SK-N-SH treated with all-trans-retinoic acid at 6 μM for 48 hours (cell line): ENCODE measurements at regions not wholly inside any gene's neighbourhood (a gene's known extent, or its start where the extent isn't known, plus 50 kb on each side); places are given as distances from the start of the nearest gene placed in this dataset.

Source experiments
- ARNTL ChIP-seq: fragments of 450-650 bp; formaldehyde crosslinking; IDR thresholded peaks from 2 replicates; pipeline ENCODE4 v1.5.0; 2020; ENCODE audit warnings: low read depth, mild to moderate bottlenecking, moderate library complexity, borderline replicate concordance
- CSDC2 ChIP-seq: fragments of 250-450 bp; sonication (Bioruptor Pico); IDR thresholded peaks from 2 replicates; pipeline ENCODE4 v1.5.0; 2020; ENCODE audit warnings: mild to moderate bottlenecking, moderate library complexity
- RARB ChIP-seq: fragments of 250-450 bp; sonication (Bioruptor Pico); IDR thresholded peaks from 2 replicates; pipeline ENCODE4 v1.8.0; 2021; ENCODE audit warnings: mild to moderate bottlenecking, moderate library complexity
- SNAI2 ChIP-seq: fragments of 250-450 bp; sonication (Bioruptor Pico); IDR thresholded peaks from 2 replicates; pipeline ENCODE4 v1.5.0; 2020; ENCODE audit warnings: mild to moderate bottlenecking, moderate library complexity
- TCF4 ChIP-seq: fragments of 250-450 bp; sonication (Bioruptor Pico); IDR thresholded peaks from 2 replicates; pipeline ENCODE4 v1.8.0; 2021; ENCODE audit warnings: mild to moderate bottlenecking, moderate library complexity, borderline replicate concordance
- ZFP3 ChIP-seq: fragments of 250-450 bp; sonication (Bioruptor Pico); IDR thresholded peaks from 2 replicates; pipeline ENCODE4 v1.5.0; 2020; ENCODE audit warnings: mild to moderate bottlenecking, moderate library complexity
- ZNF70 ChIP-seq: fragments of 450-650 bp; formaldehyde crosslinking; IDR thresholded peaks from 2 replicates; pipeline ENCODE4 v1.5.0; 2020; ENCODE audit warnings: mild to moderate bottlenecking, moderate library complexity
- ZNF8 ChIP-seq: fragments of 450-650 bp; formaldehyde crosslinking; IDR thresholded peaks from 2 replicates; pipeline ENCODE4 v1.5.0; 2020; ENCODE audit warnings: mild to moderate bottlenecking, moderate library complexity
- TF ChIP-seq, protein P1 (sequence below): fragments of 250-450 bp; sonication (Bioruptor Pico); IDR thresholded peaks from 2 replicates; pipeline ENCODE4 v1.5.0; 2020; ENCODE audit warnings: mild to moderate bottlenecking, moderate library complexity
- TF ChIP-seq, protein P2 (sequence below): fragments of 250-450 bp; sonication (Bioruptor Pico); IDR thresholded peaks from 2 replicates; pipeline ENCODE4 v1.8.0; 2021; ENCODE audit warnings: low read depth, mild to moderate bottlenecking, moderate library complexity, borderline replicate concordance

DNA sequence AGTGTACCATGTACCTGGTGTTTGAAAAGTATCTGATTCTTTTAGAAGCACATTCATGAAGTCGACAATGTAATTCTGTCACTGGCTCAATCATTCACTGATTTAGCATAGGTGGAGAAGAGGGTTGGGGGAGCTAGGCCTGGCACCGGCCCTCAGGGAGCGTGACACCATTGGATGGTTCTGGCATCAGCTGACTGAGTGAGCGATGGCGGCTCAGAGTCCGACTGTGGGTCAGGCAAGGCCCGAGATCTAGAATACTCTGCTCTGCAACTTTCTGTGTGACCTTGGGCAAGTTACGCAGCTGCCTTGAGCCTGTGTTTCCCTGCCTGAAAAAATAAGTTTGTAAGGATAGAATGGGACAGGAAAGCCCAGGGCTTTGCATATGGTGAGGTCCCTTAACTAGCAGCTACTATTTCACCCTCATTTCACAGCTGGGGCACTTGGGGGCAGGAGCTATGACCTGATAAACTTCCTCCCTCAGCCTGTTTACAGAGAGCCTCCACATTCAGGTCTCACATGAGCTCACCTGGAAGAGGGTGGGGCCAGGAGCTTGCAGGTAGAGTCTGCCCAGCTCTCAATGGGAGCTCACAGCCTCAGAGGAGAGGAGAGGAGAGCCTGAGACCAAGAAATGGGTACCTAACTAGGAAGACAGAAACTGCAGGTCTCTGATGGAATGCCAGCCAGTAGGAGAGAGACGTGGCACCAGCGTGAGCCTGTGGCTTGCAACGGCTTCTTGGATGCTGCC is 153.7 kb upstream of the TLE3 start:
- TF ChIP-seq TCF4 (CRISPR knock-in tag) (no peak), ARNTL (CRISPR knock-in tag) (no peak), ZFP3 (CRISPR knock-in tag) (no peak), SNAI2 (CRISPR knock-in tag) (no peak), ZNF8 (no peak), CSDC2 (CRISPR knock-in tag) (no peak), ZNF70 (no peak), RARB (no peak)
- TF ChIP-seq, protein P1, sequence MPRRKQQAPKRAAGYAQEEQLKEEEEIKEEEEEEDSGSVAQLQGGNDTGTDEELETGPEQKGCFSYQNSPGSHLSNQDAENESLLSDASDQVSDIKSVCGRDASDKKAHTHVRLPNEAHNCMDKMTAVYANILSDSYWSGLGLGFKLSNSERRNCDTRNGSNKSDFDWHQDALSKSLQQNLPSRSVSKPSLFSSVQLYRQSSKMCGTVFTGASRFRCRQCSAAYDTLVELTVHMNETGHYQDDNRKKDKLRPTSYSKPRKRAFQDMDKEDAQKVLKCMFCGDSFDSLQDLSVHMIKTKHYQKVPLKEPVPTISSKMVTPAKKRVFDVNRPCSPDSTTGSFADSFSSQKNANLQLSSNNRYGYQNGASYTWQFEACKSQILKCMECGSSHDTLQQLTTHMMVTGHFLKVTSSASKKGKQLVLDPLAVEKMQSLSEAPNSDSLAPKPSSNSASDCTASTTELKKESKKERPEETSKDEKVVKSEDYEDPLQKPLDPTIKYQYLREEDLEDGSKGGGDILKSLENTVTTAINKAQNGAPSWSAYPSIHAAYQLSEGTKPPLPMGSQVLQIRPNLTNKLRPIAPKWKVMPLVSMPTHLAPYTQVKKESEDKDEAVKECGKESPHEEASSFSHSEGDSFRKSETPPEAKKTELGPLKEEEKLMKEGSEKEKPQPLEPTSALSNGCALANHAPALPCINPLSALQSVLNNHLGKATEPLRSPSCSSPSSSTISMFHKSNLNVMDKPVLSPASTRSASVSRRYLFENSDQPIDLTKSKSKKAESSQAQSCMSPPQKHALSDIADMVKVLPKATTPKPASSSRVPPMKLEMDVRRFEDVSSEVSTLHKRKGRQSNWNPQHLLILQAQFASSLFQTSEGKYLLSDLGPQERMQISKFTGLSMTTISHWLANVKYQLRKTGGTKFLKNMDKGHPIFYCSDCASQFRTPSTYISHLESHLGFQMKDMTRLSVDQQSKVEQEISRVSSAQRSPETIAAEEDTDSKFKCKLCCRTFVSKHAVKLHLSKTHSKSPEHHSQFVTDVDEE (CRISPR knock-in tag), result no peak
- TF ChIP-seq, protein P2, sequence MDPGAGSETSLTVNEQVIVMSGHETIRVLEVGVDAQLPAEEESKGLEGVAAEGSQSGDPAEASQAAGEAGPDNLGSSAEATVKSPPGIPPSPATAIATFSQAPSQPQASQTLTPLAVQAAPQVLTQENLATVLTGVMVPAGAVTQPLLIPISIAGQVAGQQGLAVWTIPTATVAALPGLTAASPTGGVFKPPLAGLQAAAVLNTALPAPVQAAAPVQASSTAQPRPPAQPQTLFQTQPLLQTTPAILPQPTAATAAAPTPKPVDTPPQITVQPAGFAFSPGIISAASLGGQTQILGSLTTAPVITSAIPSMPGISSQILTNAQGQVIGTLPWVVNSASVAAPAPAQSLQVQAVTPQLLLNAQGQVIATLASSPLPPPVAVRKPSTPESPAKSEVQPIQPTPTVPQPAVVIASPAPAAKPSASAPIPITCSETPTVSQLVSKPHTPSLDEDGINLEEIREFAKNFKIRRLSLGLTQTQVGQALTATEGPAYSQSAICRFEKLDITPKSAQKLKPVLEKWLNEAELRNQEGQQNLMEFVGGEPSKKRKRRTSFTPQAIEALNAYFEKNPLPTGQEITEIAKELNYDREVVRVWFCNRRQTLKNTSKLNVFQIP (CRISPR knock-in tag), result no peak
